Osteoblast (primary cell): ENCODE measurements at regions not wholly inside any gene's neighbourhood (a gene's known extent, or its start where the extent isn't known, plus 50 kb on each side); places are given as distances from the start of the nearest gene placed in this dataset.

Experiments used
- DNase-seq: peaks from one replicate; pipeline ENCODE4 v3.0.0; 2011; ENCODE audit warnings: low spot score, mixed read lengths; ENCODE audit not compliant: insufficient read length; ENCODE audit errors: missing footprints
- H2AFZ ChIP-seq: 2 replicates; pipeline ENCODE4 v1.6.0; 2011; ENCODE audit warnings: mild to moderate bottlenecking, low read length
- H3K27ac ChIP-seq: 2 replicates; pipeline ENCODE4 v1.5.1; 2011; ENCODE audit warnings: mild to moderate bottlenecking, low read depth, low read length, moderate library complexity
- H3K27me3 ChIP-seq: 2 replicates; pipeline ENCODE4 v1.6.0; 2012; ENCODE audit warnings: mild to moderate bottlenecking, control low read depth, inconsistent platforms, low read length, moderate library complexity; ENCODE audit not compliant: insufficient read depth
- H3K36me3 ChIP-seq: 2 replicates; pipeline ENCODE4 v1.5.1; 2011; ENCODE audit warnings: mild to moderate bottlenecking, low read length, control low read depth, moderate library complexity; ENCODE audit not compliant: insufficient read depth
- H3K4me1 ChIP-seq: 2 replicates; pipeline ENCODE4 v1.5.1; 2011; ENCODE audit warnings: mild to moderate bottlenecking, low read length, control low read depth, moderate library complexity; ENCODE audit not compliant: insufficient read depth
- H3K4me2 ChIP-seq: 2 replicates; pipeline ENCODE4 v1.6.0; 2011; ENCODE audit warnings: mild to moderate bottlenecking, low read length; ENCODE audit not compliant: insufficient read depth
- H3K4me3 ChIP-seq: fragments of 200-600 bp; sonication (generic); 3 replicates; pipeline ENCODE4 v1.5.1; 2012; ENCODE audit warnings: mild to moderate bottlenecking, low read length, inconsistent platforms; ENCODE audit not compliant: insufficient read depth
- H3K79me2 ChIP-seq: 2 replicates; pipeline ENCODE4 v1.6.0; 2012; ENCODE audit warnings: mild to moderate bottlenecking, low read length, control low read depth, inconsistent platforms; ENCODE audit not compliant: insufficient read depth
- H3K9me3 ChIP-seq: 2 replicates; pipeline ENCODE4 v1.5.1; 2011; ENCODE audit warnings: low read depth, low read length, control low read depth
- H4K20me1 ChIP-seq: 2 replicates; pipeline ENCODE4 v1.6.0; 2012; ENCODE audit warnings: mild to moderate bottlenecking, low read length, control low read depth; ENCODE audit not compliant: insufficient read depth
- CTCF ChIP-seq: IDR thresholded peaks from 2 replicates; pipeline ENCODE4 v1.5.1; 2011; ENCODE audit warnings: mild to moderate bottlenecking, low read depth, low read length, moderate library complexity; ENCODE audit errors: extremely low read depth

- no peak overlapping the region for H3K27ac ChIP-seq
- no peak overlapping the region for H3K4me3 ChIP-seq
- no peaks in the 10 kb centered on the region for H4K20me1 ChIP-seq
- peaks cover 2% of the 10 kb centered on the region for H3K9me3 ChIP-seq
- H3K4me2 ChIP-seq = no peak overlapping the region
- no peaks in the 10 kb centered on the region for H3K27me3 ChIP-seq
- H3K4me1 ChIP-seq = no peaks in the 10 kb centered on the region
- no peaks in the 10 kb centered on the region for H3K79me2 ChIP-seq
- no peaks in the 10 kb centered on the region for H3K36me3 ChIP-seq
- DNase-seq = no peak
- H2AFZ ChIP-seq = no peak overlapping the region
- TF ChIP-seq CTCF = no peak
These were observed 127.2 kb downstream of the PAX1 start for GRCh38 chr20:21832442-21833385.

GRCh38 chr20:21826976-21827375, 121.5 kb downstream of the PAX1 start:
- Histone ChIP-seq H3K4me2 (no peak overlapping the region), H3K79me2 (no peaks in the 10 kb centered on the region), H2AFZ (no peak overlapping the region), H3K36me3 (no peaks in the 10 kb centered on the region), H3K27me3 (no peaks in the 10 kb centered on the region), H4K20me1 (no peaks in the 10 kb centered on the region), H3K9me3 (no peaks in the 10 kb centered on the region), H3K4me3 (no peak overlapping the region), H3K27ac (no peak overlapping the region), H3K4me1 (no peaks in the 10 kb centered on the region)
- no peak for DNase-seq
- no peak for TF ChIP-seq CTCF

GRCh38 chr20:21821358-21821757, 115.9 kb downstream of the PAX1 start:
- no peaks in the 10 kb centered on the region for H3K36me3 ChIP-seq
- H4K20me1 ChIP-seq = no peaks in the 10 kb centered on the region
- no peak overlapping the region for H3K27ac ChIP-seq
- H2AFZ ChIP-seq = no peak overlapping the region
- no peaks in the 10 kb centered on the region for H3K4me1 ChIP-seq
- no peaks in the 10 kb centered on the region for H3K27me3 ChIP-seq
- TF ChIP-seq CTCF = no peak
- H3K79me2 ChIP-seq = no peaks in the 10 kb centered on the region
- H3K9me3 ChIP-seq = no peaks in the 10 kb centered on the region
- DNase-seq = no peak
- no peak overlapping the region for H3K4me3 ChIP-seq
- no peak overlapping the region for H3K4me2 ChIP-seq

GRCh38 chr20:21820688-21821087, 115.2 kb downstream of the PAX1 start:
- Histone ChIP-seq H3K36me3 (no peaks in the 10 kb centered on the region), H3K4me3 (no peak overlapping the region), H3K4me2 (no peak overlapping the region), H3K9me3 (no peaks in the 10 kb centered on the region), H2AFZ (no peak overlapping the region), H4K20me1 (no peaks in the 10 kb centered on the region), H3K27ac (no peak overlapping the region), H3K27me3 (no peaks in the 10 kb centered on the region), H3K79me2 (no peaks in the 10 kb centered on the region), H3K4me1 (no peaks in the 10 kb centered on the region)
- no peak for TF ChIP-seq CTCF
- DNase-seq = no peak
